ENCODE measurements at regions not wholly inside any gene's neighbourhood (a gene's known extent, or its start where the extent isn't known, plus 50 kb on each side); places are given as distances from the start of the nearest gene placed in this dataset.

- Histone ChIP-seq H3K4me1 (peaks cover 3 to 30% of the 10 kb centered on the region in 2 donors), H3K4me3 (no peak overlapping the region), H3K9me3 (no peaks in the 10 kb centered on the region), H3K27me3 (no peaks in the 10 kb centered on the region), H3K27ac (peak overlapping the region; percentile 64 to 73), H3K36me3 (no peaks in the 10 kb centered on the region)
- intact Hi-C loops (cut with DNase I; ENCODE audit: low total_unique reads), result no loop called here
- TF ChIP-seq CTCF (IDR thresholded peaks at IDR 0.05), result no peak
- no peak for TF ChIP-seq POLR2A (IDR thresholded peaks at IDR 0.05)
- no peak for TF ChIP-seq POLR2AphosphoS5 (IDR thresholded peaks at IDR 0.05)
- DNase-seq (ENCODE audit: low spot score in 2 of 2), result no peak
These were observed 102.5 kb downstream of the OGFRL1 start for GRCh38 chr6:71391126-71391525.

DNA sequence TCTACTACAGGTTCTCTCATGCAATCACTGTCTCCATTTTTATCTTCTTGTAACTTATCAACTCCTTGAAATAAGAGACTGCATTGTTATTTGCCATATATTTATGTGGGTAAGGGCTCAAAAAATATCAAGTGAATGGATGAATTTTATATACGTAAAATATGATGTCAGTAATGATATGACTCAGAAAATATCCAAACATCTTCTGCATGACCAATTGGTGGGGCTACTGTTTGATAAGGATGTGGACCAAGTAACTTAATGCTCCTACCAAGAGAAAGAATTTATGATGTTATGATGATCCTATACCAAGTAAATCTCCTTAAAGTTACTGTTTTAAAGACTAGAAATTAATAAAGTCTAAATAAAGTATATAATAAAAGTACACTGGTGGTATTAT, 103.7 kb downstream of the OGFRL1 start:
- no peak for TF ChIP-seq CTCF (IDR thresholded peaks at IDR 0.05)
- no peak for TF ChIP-seq POLR2AphosphoS5 (IDR thresholded peaks at IDR 0.05)
- no peak for TF ChIP-seq POLR2A (IDR thresholded peaks at IDR 0.05)
- no peaks in the 10 kb centered on the region for H3K36me3 ChIP-seq
- intact Hi-C loops (cut with DNase I; ENCODE audit: low total_unique reads), result no loop called here
- H3K4me1 ChIP-seq, result peaks cover 3 to 31% of the 10 kb centered on the region in 2 donors
- no peak overlapping the region for H3K4me3 ChIP-seq
- peak overlapping the region in 1 of 2 donors; percentile 64 for H3K27ac ChIP-seq
- H3K9me3 ChIP-seq, result no peaks in the 10 kb centered on the region
- no peak for DNase-seq (ENCODE audit: low spot score in 2 of 2)
- H3K27me3 ChIP-seq, result no peaks in the 10 kb centered on the region

DNA sequence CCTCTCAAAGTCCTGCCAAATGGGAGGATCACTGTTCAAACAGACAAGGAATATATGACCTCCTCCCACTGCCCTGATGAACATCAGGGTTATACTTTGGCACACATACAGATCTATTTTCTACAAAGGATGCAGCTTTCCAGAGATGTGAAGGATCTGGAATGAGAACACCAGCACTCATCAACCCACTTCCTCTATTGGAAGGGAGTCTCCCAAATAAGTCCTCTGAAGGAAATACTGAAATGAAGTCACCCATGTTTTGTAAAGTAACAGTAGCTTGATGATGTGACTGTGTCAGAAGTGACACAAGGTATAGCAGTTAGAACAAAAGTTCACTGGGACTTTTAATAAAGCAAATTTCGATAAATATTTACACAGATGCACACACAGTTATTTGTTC, 104.9 kb downstream of the OGFRL1 start:
- H3K9me3 ChIP-seq, result no peaks in the 10 kb centered on the region
- peaks cover 3 to 23% of the 10 kb centered on the region in 2 donors for H3K4me1 ChIP-seq
- intact Hi-C loops (cut with DNase I; ENCODE audit: low total_unique reads), result no loop called here
- TF ChIP-seq CTCF (IDR thresholded peaks at IDR 0.05) (no peak), POLR2A (IDR thresholded peaks at IDR 0.05) (no peak), POLR2AphosphoS5 (IDR thresholded peaks at IDR 0.05) (no peak)
- H3K36me3 ChIP-seq, result no peaks in the 10 kb centered on the region
- no peaks in the 10 kb centered on the region for H3K27me3 ChIP-seq
- no peak for DNase-seq (ENCODE audit: low spot score in 2 of 2)
- H3K27ac ChIP-seq, result peak overlapping the region; percentile 60 to 75
- H3K4me3 ChIP-seq, result no peak overlapping the region

- Histone ChIP-seq H3K4me3 (no peak overlapping the region), H3K4me1 (peaks cover 3 to 18% of the 10 kb centered on the region in 2 donors), H3K36me3 (no peaks in the 10 kb centered on the region), H3K27me3 (no peaks in the 10 kb centered on the region), H3K9me3 (no peaks in the 10 kb centered on the region), H3K27ac (peak overlapping the region; percentile 60 to 75)
- intact Hi-C loops (cut with DNase I; ENCODE audit: low total_unique reads), result no loop called here
- TF ChIP-seq POLR2AphosphoS5 (IDR thresholded peaks at IDR 0.05) (no peak), POLR2A (IDR thresholded peaks at IDR 0.05) (no peak), CTCF (IDR thresholded peaks at IDR 0.05) (no peak)
- no peak for DNase-seq (ENCODE audit: low spot score in 2 of 2)
These were observed 105.4 kb downstream of the OGFRL1 start for GRCh38 chr6:71393981-71394432.

GRCh38 chr6:71394926-71395325, 106.3 kb downstream of the OGFRL1 start:
- no peaks in the 10 kb centered on the region for H3K27me3 ChIP-seq
- TF ChIP-seq POLR2A (IDR thresholded peaks at IDR 0.05) (no peak), POLR2AphosphoS5 (IDR thresholded peaks at IDR 0.05) (no peak), CTCF (IDR thresholded peaks at IDR 0.05) (no peak)
- H3K4me1 ChIP-seq, result peaks cover 3 to 17% of the 10 kb centered on the region in 2 donors
- H3K36me3 ChIP-seq, result no peaks in the 10 kb centered on the region
- no peaks in the 10 kb centered on the region for H3K9me3 ChIP-seq
- no peak for DNase-seq (ENCODE audit: low spot score in 2 of 2)
- no peak overlapping the region for H3K4me3 ChIP-seq
- peak overlapping the region; percentile 60 to 62 for H3K27ac ChIP-seq
- intact Hi-C loops (cut with DNase I; ENCODE audit: low total_unique reads), result no loop called here

All from breast epithelium (tissue), 4 donors.